ENCODE measurements at regions not wholly inside any gene's neighbourhood (a gene's known extent, or its start where the extent isn't known, plus 50 kb on each side); places are given as distances from the start of the nearest gene placed in this dataset.

GRCh38 chr10:28250782-28251181, 52.1 kb downstream of the MPP7 start:
- no peak for DNase-seq

GRCh38 chr10:28250358-28250757, 52.5 kb downstream of the MPP7 start:
- DNase-seq = no peak

- DNase-seq = no peak
Observed at GRCh38 chr10:28249512-28249911, 53.4 kb downstream of the MPP7 start.

- no peak for DNase-seq
Observed at GRCh38 chr10:28248092-28248491, 54.8 kb downstream of the MPP7 start.

GRCh38 chr10:28246023-28246422, 56.8 kb downstream of the MPP7 start:
- DNase-seq = no peak

GRCh38 chr10:28243923-28244322, 58.9 kb downstream of the MPP7 start:
- no peak for DNase-seq

- no peak for DNase-seq
Observed at GRCh38 chr10:28242555-28243204, 60.2 kb downstream of the MPP7 start.

- peak; percentile 12 to 51 for DNase-seq
Observed at GRCh38 chr10:28241741-28242399, 61.0 kb downstream of the MPP7 start.

GRCh38 chr10:28240400-28240799, 62.5 kb downstream of the MPP7 start:
- no peak for DNase-seq

- no peak for DNase-seq
Observed at GRCh38 chr10:28236591-28236990, 66.3 kb downstream of the MPP7 start.

GRCh38 chr10:28220811-28221210, 82.1 kb downstream of the MPP7 start:
- DNase-seq = no peak

GRCh38 chr10:28219251-28219650, 83.6 kb downstream of the MPP7 start:
- no peak for DNase-seq

GRCh38 chr10:28217848-28218247, 85.0 kb downstream of the MPP7 start:
- peak; percentile 14 to 20 for DNase-seq

GRCh38 chr10:28215930-28216329, 86.9 kb downstream of the MPP7 start:
- peak in 1 of 2 donors; percentile 4 for DNase-seq

GRCh38 chr10:28214219-28214618, 88.6 kb downstream of the MPP7 start:
- no peak for DNase-seq

GRCh38 chr10:28211759-28212158, 91.1 kb downstream of the MPP7 start:
- no peak for DNase-seq

- no peak for DNase-seq
Observed at GRCh38 chr10:28207799-28208198, 95.1 kb downstream of the MPP7 start.

GRCh38 chr10:28202941-28203352, 99.9 kb downstream of the MPP7 start:
- DNase-seq = no peak

GRCh38 chr10:28201410-28202400, 101.2 kb downstream of the MPP7 start:
- DNase-seq = no peak

GRCh38 chr10:28200775-28201174, 102.1 kb downstream of the MPP7 start:
- no peak for DNase-seq

- no peak for DNase-seq
Observed at GRCh38 chr10:28199941-28200340, 102.9 kb downstream of the MPP7 start.

GRCh38 chr10:28190196-28190595, 112.7 kb downstream of the MPP7 start:
- DNase-seq = no peak

GRCh38 chr10:28188526-28188925, 114.3 kb downstream of the MPP7 start:
- no peak for DNase-seq

All from stimulated activated CD4-positive, alpha-beta T cell treated with anti-CD3 and anti-CD28 coated beads, Interleukin-2, amount 100 ng/mL, for 24 hours (primary cell).